Stimulated activated CD4-positive, alpha-beta T cell treated with anti-CD3 and anti-CD28 coated beads, Interleukin-4, amount 100 ng/mL, for 48 hours (primary cell): ENCODE measurements at regions not wholly inside any gene's neighbourhood (a gene's known extent, or its start where the extent isn't known, plus 50 kb on each side); places are given as distances from the start of the nearest gene placed in this dataset.
"Not testable (repeated sequence)": the region's sequence is repeated elsewhere in the genome, so short reads cannot be mapped to it uniquely, and the experiment has no call there.

Experiments
- DNase-seq, 2 donors: peaks; one replicate each; pipeline ENCODE4 v3.0.0-alpha.2; 2020; ENCODE audit warnings: low read depth in 2 of 2

GRCh38 chr12:25872137-25872536 lies 86.3 kb upstream of the RASSF8 start:
- no peak for DNase-seq

- DNase-seq = no peak
These were observed 82.8 kb upstream of the RASSF8 start for GRCh38 chr12:25875661-25876060.

GRCh38 chr12:25876383-25877045 lies 82.0 kb upstream of the RASSF8 start:
- DNase-seq = no peak

- DNase-seq = no peak
These were observed 81.0 kb upstream of the RASSF8 start for GRCh38 chr12:25877446-25877845.

- no peak for DNase-seq
These were observed 76.2 kb upstream of the RASSF8 start for GRCh38 chr12:25882266-25882665.

GRCh38 chr12:25883026-25883916 lies 75.2 kb upstream of the RASSF8 start:
- DNase-seq = no peak

GRCh38 chr12:25884024-25884919 lies 74.2 kb upstream of the RASSF8 start:
- DNase-seq = no peak

GRCh38 chr12:25884920-25885234 lies 73.6 kb upstream of the RASSF8 start:
- no peak for DNase-seq

GRCh38 chr12:25886396-25886795 lies 72.1 kb upstream of the RASSF8 start:
- no peak for DNase-seq

- DNase-seq = no peak
These were observed 71.1 kb upstream of the RASSF8 start for GRCh38 chr12:25887367-25887766.

- DNase-seq = no peak
These were observed 69.3 kb upstream of the RASSF8 start for GRCh38 chr12:25889185-25889584.

- not testable (repeated sequence) for DNase-seq
These were observed 67.4 kb upstream of the RASSF8 start for GRCh38 chr12:25891095-25891494.

- DNase-seq = no peak
These were observed 63.7 kb upstream of the RASSF8 start for GRCh38 chr12:25894759-25895158.

- no peak for DNase-seq
These were observed 61.5 kb upstream of the RASSF8 start for GRCh38 chr12:25896981-25897380.

- DNase-seq = no peak
These were observed 54.8 kb upstream of the RASSF8 start for GRCh38 chr12:25903603-25904245.

GRCh38 chr12:25904442-25904841 lies 54.0 kb upstream of the RASSF8 start:
- DNase-seq = no peak

GRCh38 chr12:25906651-25907340 lies 51.7 kb upstream of the RASSF8 start:
- DNase-seq = no peak
